ENCODE measurements at regions not wholly inside any gene's neighbourhood (a gene's known extent, or its start where the extent isn't known, plus 50 kb on each side); places are given as distances from the start of the nearest gene placed in this dataset.
"Not testable (repeated sequence)": the region's sequence is repeated elsewhere in the genome, so short reads cannot be mapped to it uniquely, and the experiment has no call there.

DNA sequence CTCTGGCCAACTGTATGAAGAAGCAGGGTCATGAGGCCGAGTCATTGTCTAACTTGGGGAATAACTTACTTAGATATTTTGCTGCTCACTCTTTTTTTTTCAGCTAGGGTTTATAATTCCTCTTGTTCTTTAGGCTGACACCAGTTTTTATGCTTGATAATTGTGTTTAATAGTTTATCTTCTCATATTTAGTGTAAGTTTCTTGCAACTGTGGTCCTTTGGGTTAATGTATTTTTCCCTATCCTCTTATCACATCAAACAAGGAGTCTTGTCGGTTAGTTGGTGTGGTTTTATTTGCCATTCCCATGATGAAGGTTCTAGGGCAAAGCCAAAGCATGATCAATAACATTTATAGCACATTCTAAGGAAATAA, 204.6 kb downstream of the NUFIP1 start:
- no peaks in the 10 kb centered on the region for H3K27me3 Mint-ChIP-seq (ENCODE audit: low read depth)
- no peak overlapping the region for H3K27ac Mint-ChIP-seq
- no peaks in the 10 kb centered on the region for H3K36me3 Mint-ChIP-seq (ENCODE audit: low read depth)
- H3K4me1 Mint-ChIP-seq: peaks cover 3% of the 10 kb centered on the region
- H3K4me3 Mint-ChIP-seq: no peak overlapping the region
- TF ChIP-seq, protein P1, sequence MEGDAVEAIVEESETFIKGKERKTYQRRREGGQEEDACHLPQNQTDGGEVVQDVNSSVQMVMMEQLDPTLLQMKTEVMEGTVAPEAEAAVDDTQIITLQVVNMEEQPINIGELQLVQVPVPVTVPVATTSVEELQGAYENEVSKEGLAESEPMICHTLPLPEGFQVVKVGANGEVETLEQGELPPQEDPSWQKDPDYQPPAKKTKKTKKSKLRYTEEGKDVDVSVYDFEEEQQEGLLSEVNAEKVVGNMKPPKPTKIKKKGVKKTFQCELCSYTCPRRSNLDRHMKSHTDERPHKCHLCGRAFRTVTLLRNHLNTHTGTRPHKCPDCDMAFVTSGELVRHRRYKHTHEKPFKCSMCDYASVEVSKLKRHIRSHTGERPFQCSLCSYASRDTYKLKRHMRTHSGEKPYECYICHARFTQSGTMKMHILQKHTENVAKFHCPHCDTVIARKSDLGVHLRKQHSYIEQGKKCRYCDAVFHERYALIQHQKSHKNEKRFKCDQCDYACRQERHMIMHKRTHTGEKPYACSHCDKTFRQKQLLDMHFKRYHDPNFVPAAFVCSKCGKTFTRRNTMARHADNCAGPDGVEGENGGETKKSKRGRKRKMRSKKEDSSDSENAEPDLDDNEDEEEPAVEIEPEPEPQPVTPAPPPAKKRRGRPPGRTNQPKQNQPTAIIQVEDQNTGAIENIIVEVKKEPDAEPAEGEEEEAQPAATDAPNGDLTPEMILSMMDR (IDR thresholded peaks at IDR 0.05; ENCODE audit: unreplicated experiment in 3 of 3): no peak
- no peaks in the 10 kb centered on the region for H3K9me3 Mint-ChIP-seq

DNA sequence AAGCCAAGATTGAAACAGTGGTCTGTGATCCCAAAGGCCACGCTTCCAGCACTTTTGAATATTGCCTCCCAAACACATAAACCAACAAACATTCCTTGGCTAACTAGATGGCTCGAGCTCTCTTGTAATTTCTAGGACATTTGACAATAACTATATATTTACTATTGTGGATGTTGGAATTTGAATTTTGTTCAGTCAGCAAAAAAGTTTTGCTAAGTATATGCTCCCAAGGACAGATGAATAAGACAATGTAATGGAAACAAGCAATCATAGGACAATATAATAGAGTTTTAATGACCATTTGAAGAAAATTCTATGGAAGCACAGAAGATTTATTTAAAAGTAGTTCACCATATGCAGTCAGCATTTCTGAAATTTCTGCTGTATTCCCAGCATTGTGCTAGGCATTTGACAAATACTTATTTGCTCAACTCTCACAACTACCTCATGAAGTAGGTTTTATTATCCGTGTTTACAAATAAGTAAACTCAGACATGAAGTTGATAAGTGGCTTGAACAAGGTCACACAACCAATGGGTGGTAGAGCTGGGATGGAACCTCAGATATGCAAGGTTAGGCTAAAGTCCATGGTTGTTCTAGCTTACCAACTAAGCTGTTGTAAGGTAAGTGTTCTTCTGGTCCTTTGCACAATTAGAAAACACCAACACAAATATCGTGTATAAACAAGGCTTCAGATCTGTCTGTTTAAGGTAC, 205.1 kb downstream of the NUFIP1 start:
- H3K36me3 Mint-ChIP-seq (ENCODE audit: low read depth): no peaks in the 10 kb centered on the region
- H3K27ac Mint-ChIP-seq: peak overlapping the region in 1 of 3 experiments; percentile 34
- no peaks in the 10 kb centered on the region for H3K9me3 Mint-ChIP-seq
- H3K27me3 Mint-ChIP-seq (ENCODE audit: low read depth): no peaks in the 10 kb centered on the region
- H3K4me3 Mint-ChIP-seq: no peak overlapping the region
- peaks cover 3% of the 10 kb centered on the region for H3K4me1 Mint-ChIP-seq
- TF ChIP-seq, protein P1 (IDR thresholded peaks at IDR 0.05; ENCODE audit: unreplicated experiment in 3 of 3): no peak

DNA sequence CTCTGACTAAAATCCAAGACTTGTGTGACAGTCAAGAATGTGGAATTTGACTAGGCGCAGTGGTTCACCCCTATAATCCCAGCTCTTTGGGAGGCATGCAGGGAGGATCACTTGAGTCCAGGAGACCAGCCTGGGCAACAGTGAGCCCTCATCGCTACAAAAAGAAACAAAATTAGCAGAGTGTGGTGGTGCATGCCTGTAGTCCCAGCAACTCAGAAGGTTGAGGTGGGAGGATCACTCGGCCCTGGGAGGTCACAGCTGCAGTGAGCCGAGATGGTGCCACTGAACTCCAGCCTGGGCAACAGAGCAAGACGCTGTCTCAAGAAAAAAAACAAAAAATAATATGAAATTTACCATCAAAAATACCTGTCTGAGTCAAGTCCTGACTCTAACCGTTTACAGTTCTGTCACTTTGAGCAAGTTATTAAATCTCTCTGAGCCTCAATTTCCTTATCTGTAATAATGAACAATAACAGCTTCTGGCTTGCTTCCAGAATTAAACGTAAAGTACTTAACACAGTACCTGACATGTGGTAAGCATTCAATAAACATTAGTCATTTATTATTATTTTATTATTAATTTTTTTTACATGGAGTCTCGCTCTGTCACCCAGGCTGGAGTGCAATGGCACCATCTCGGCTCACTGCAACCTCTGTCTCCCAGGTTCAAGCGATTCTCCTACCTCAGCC, 204.6 kb upstream of the TSC22D1 start:
- TF ChIP-seq, protein P1 (IDR thresholded peaks at IDR 0.05; ENCODE audit: unreplicated experiment in 3 of 3): no peak
- Mint-ChIP-seq H3K4me3 (no peak overlapping the region), H3K36me3 (ENCODE audit: low read depth) (no peaks in the 10 kb centered on the region), H3K27ac (no peak overlapping the region), H3K4me1 (peaks cover 3% of the 10 kb centered on the region), H3K27me3 (ENCODE audit: low read depth) (no peaks in the 10 kb centered on the region), H3K9me3 (peaks cover 8% of the 10 kb centered on the region)

DNA sequence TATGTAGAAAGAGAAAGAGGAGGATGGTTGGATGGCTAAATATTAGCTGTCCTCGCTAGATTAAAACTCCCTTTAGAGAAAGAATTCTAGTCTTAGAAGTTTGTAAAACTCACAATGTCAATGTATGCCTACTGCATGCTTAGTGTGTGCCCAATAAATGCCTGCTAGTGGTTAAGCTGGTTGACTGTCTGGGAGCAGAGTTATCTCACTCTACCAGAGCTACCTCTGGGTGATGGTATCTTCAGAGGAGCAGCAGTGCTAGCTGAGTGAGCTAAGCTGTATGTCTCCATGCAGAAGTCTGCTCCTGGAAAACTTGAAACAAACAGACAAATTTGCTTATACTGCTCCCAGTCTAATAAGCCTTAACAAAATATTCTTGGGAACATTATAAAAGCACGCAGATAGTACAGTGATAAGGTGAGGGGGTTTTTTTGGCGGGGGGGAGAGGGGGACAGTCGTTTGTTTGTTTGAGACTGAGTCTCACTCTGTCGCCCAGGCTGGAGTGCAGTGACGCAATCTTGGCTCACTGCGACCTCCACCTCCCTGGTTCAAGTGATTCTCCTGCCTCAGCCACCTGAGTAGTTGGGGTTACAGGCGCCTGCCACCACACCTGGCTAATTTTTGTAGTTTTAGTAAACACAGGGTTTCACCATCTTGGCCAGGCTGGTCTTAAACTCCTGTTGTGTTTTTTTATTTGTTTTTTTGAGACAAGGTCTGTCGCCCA, 202.8 kb upstream of the TSC22D1 start:
- Mint-ChIP-seq H3K4me3 (no peak overlapping the region), H3K36me3 (ENCODE audit: low read depth) (no peaks in the 10 kb centered on the region), H3K27ac (no peak overlapping the region), H3K9me3 (peaks cover 20% of the 10 kb centered on the region), H3K4me1 (peaks cover 1% of the 10 kb centered on the region), H3K27me3 (ENCODE audit: low read depth) (peaks cover 4% of the 10 kb centered on the region)
- TF ChIP-seq, protein P1 (IDR thresholded peaks at IDR 0.05; ENCODE audit: unreplicated experiment in 3 of 3): no peak

DNA sequence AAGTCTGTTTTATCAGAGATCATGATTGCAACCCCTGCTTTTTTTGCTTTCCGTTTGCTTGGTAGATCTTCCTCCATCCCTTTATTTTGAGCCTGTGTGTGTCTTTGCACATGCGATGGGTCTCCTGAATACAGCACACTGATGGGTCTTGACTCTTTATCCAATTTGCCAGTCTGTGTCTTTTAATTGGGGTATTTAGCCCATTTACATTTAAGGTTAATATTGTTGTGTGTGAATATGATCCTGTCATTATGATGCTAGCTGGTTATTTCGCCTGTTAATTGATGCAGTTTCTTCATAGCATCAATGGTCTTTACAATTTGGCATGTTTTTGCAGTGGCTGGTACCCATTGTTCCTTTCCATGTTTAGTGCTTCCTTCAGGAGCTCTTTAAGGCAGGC, 199.2 kb upstream of the TSC22D1 start:
- H3K4me3 Mint-ChIP-seq; H3K27me3 Mint-ChIP-seq (ENCODE audit: low read depth); H3K4me1 Mint-ChIP-seq; H3K36me3 Mint-ChIP-seq (ENCODE audit: low read depth); H3K27ac Mint-ChIP-seq: not testable (repeated sequence)
- peaks cover 20% of the 10 kb centered on the region for H3K9me3 Mint-ChIP-seq

DNA sequence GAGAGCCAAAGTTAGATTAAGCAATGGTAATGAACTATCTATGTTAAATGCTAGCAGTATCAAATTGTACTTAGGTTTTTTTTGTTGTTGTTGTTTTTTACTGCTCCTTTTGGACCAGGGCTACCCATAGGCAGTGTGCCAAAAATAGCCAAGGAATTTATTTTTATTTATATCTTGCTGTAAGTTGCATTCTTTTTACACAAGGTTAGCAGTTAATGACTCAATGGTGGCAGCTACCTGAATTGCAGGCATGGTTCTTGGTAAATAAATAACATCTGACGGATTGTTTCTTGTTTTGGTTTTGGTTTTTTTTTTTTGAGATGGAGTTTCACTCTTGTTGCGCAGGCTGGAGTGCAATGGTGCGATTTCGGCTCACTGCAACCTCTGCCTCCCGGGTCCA, 194.8 kb upstream of the TSC22D1 start:
- TF ChIP-seq, protein P1 (IDR thresholded peaks at IDR 0.05; ENCODE audit: unreplicated experiment in 3 of 3): no peak
- no peak overlapping the region for H3K4me3 Mint-ChIP-seq
- no peak overlapping the region for H3K27ac Mint-ChIP-seq
- no peaks in the 10 kb centered on the region for H3K36me3 Mint-ChIP-seq (ENCODE audit: low read depth)
- peaks cover 4% of the 10 kb centered on the region for H3K27me3 Mint-ChIP-seq (ENCODE audit: low read depth)
- peaks cover 14% of the 10 kb centered on the region for H3K9me3 Mint-ChIP-seq
- H3K4me1 Mint-ChIP-seq: no peaks in the 10 kb centered on the region
